ENCODE measurements at regions not wholly inside any gene's neighbourhood (a gene's known extent, or its start where the extent isn't known, plus 50 kb on each side); places are given as distances from the start of the nearest gene placed in this dataset.

DNA sequence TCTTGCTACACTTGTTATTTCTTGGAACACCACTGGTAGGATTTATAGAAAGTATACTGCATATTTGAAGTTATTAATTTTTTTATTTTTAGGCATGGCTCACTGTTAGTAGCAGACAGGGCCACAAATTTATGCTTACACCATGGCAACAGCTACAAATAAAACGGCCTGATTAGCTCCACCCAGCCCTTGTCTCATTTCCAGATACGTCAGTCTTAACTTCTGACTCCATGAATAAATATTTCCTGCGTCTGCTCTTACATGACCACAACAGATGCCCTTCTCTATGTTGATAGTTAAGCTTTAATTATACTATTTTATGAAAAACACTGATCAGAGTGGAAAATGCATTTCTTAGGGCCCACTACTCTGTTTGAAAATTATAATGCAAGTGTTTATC is 62.3 kb upstream of the CPOX start:
- TF ChIP-seq GATA2 (IDR thresholded peaks at IDR 0.05; ENCODE audit: low read depth, low read length): no peak
- TF ChIP-seq GATA3 (IDR thresholded peaks at IDR 0.05; ENCODE audit: low read depth, low read length): no peak

Data from SH-SY5Y (cell line).